ENCODE measurements at regions not wholly inside any gene's neighbourhood (a gene's known extent, or its start where the extent isn't known, plus 50 kb on each side); places are given as distances from the start of the nearest gene placed in this dataset.

DNA sequence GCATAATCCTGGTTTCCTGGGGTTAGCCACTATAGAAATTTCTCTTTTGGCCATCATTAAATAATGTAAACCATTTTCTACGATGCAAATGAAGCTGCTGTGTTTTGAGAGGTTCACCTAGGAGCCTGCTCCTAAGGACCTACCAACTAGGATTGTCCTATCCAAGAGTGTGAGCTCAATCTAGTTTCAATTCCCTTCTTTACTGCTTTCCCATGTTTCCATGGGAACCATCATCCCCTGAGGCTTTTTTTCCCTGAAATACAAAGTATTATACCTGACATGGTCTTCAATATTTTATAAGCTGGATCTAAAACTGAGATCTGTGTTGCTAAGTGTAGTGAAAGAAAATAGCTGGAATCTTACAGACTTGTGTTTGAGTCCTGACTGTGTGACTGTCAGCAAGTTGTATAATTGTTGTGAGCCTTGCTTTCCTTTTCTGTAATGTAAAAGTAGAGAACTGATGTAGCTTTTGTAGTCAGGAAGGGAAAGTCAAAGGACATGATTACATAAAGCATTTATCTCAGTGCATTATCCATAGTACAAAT lies 453.2 kb downstream of the PRR16 start:
- Histone ChIP-seq H2BK5ac (ENCODE audit: low read depth, low read length, poor library complexity, severe bottlenecking) (no peak overlapping the region), H3K27ac (ENCODE audit: insufficient read depth, low read length) (no peak overlapping the region), H2BK120ac (ENCODE audit: low read depth, low read length) (no peak overlapping the region), H3K27me3 (ENCODE audit: control insufficient read depth, insufficient read depth, low read length) (no peaks in the 10 kb centered on the region), H2BK20ac (ENCODE audit: low read depth, low read length) (no peak overlapping the region), H3K4ac (ENCODE audit: low read depth, low read length) (no peak overlapping the region), H3K79me1 (ENCODE audit: low read depth in 1 of 2, low read length in 2 of 2) (no peaks in the 10 kb centered on the region), H3K4me1 (ENCODE audit: control insufficient read depth, insufficient read depth, low read length) (no peaks in the 10 kb centered on the region), H3K9ac (ENCODE audit: low read depth, low read length) (no peak overlapping the region), H2BK15ac (ENCODE audit: low read depth, low read length) (no peak overlapping the region), H4K5ac (ENCODE audit: low read depth, low read length) (no peak overlapping the region), H4K20me1 (ENCODE audit: insufficient read depth, low read length) (no peaks in the 10 kb centered on the region), H3K56ac (ENCODE audit: extremely low read depth, insufficient read depth, low read length) (no peak overlapping the region), H3K9me1 (ENCODE audit: insufficient read depth, low read length) (no peaks in the 10 kb centered on the region), H2AFZ (replicated peaks; ENCODE audit: low read length, poor library complexity) (no peak overlapping the region), H3K18ac (ENCODE audit: low read depth, low read length) (no peak overlapping the region), H3K23ac (ENCODE audit: low read depth, low read length) (no peak overlapping the region), H4K91ac (ENCODE audit: insufficient read depth, low read depth, low read length) (no peak overlapping the region), H3K36me3 (ENCODE audit: control insufficient read depth, insufficient read depth, low read length) (no peaks in the 10 kb centered on the region), H3K4me2 (ENCODE audit: low read depth, low read length) (no peak overlapping the region), H3K14ac (replicated peaks; ENCODE audit: low read depth, low read length) (no peak overlapping the region), H2AK9ac (replicated peaks; ENCODE audit: low read depth, low read length, poor library complexity) (no peak overlapping the region), H4K8ac (ENCODE audit: low read depth in 2 of 2, low read length in 2 of 2) (no peak overlapping the region), H3K9me3 (ENCODE audit: control insufficient read depth, insufficient read depth, low read length) (no peaks in the 10 kb centered on the region), H2AK5ac (ENCODE audit: low read depth, low read length) (no peak overlapping the region), H3K4me3 (ENCODE audit: insufficient read depth, low read depth, low read length) (no peak overlapping the region)
- no TSS peak for BruUV-seq (replicated peaks)
- DNase-seq = no peak
- in situ Hi-C loops (cut with MboI; ENCODE audit: low sequenced_read_pairs) = no loop called here
- TF ChIP-seq MAFK (IDR thresholded peaks at IDR 0.05; ENCODE audit: low read depth, low read length) (no peak), ELK1 (IDR thresholded peaks at IDR 0.05; ENCODE audit: borderline replicate concordance, low read depth, low read length) (no peak), BHLHE40 (IDR thresholded peaks at IDR 0.05; ENCODE audit: low read depth, low read length) (no peak), MAZ (IDR thresholded peaks at IDR 0.05; ENCODE audit: borderline replicate concordance, low read depth, low read length) (no peak)
- ATAC-seq (ENCODE audit: low read depth) = no peak
- POLR2A ChIA-PET (ENCODE audit: unreplicated experiment) = no interaction called here
- WGBS, 2 experiments (ENCODE audit: extremely low coverage in 2 of 2, insufficient read length in 1 of 2) = no CpG with 5 or more reads among the region's 1 CpG
- dilution Hi-C loops (cut with HindIII; ENCODE audit: low sequenced_read_pairs, unreplicated experiment) = no loop called here
- CTCF ChIA-PET = no interaction called here
- intact Hi-C loops (cut with micrococcal nuclease) = no loop called here

All from IMR-90 (cell line).